Testis (tissue), 2 donors: ENCODE measurements at regions not wholly inside any gene's neighbourhood (a gene's known extent, or its start where the extent isn't known, plus 50 kb on each side); places are given as distances from the start of the nearest gene placed in this dataset.
"Not testable (repeated sequence)": the region's sequence is repeated elsewhere in the genome, so short reads cannot be mapped to it uniquely, and the experiment has no call there.

Experiments used
- CTCF ChIP-seq, 3 experiments: fragments of 450-650 bp in 2 of 3; fragments of 200-600 bp in 1 of 3; sonication (generic) in 1 of 3; IDR thresholded peaks; one replicate each; pipeline ENCODE4 v1.5.1; 2016 to 2019; ENCODE audit warnings: antibody characterized with exemption in 3 of 3, mild to moderate bottlenecking in 2 of 3, moderate library complexity in 1 of 3
- POLR2A ChIP-seq: fragments of 450-650 bp; IDR thresholded peaks from one replicate; pipeline ENCODE4 v1.6.1; 2017; ENCODE audit warnings: antibody characterized with exemption, mild to moderate bottlenecking, moderate library complexity

GRCh38 chr2:242009846-242010245 lies 140.3 kb downstream of the RTP5 start:
- TF ChIP-seq POLR2A; CTCF (IDR thresholded peaks at IDR 0.05): not testable (repeated sequence)
